ENCODE measurements at regions not wholly inside any gene's neighbourhood (a gene's known extent, or its start where the extent isn't known, plus 50 kb on each side); places are given as distances from the start of the nearest gene placed in this dataset.

DNA sequence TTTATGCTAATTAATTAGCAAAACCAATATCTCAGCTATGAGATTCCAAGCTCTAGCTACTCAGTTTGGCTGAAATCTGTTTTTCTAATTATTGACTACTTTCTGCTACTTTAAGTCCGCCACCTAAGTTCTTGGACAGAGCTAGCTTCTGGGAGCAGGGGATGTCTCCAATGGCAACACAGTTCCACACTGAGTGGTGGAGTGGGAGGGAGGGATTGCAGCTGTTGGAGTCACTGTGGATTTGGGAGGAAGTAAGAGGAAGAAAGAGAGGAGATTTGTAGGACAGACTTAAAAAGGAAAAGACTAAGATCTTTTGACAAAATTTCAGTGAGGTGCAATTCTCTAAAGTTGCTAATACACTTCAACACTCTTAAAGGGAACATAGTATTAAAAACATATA, 450.8 kb downstream of the NFIB start:
- no peak overlapping the region for H3K4me3 ChIP-seq (ENCODE audit: low read depth in 1 of 3, low read length in 3 of 3)
- H3K4me1 ChIP-seq (ENCODE audit: control insufficient read depth in 3 of 3, insufficient read depth in 2 of 3, low read depth in 1 of 3, low read length in 2 of 3), result no peaks in the 10 kb centered on the region
- H3K27me3 ChIP-seq (ENCODE audit: control insufficient read depth in 3 of 3, insufficient read depth in 3 of 3, low read length in 3 of 3), result peaks cover 0 to 2% (median 0%) of the 10 kb centered on the region in 3 donors
- no peak for FAIRE-seq
- WGBS, 3 donors, result 54 to 80% (median 72%) methylated on average over 1 of the region's 1 CpG
- H3K9me3 ChIP-seq (ENCODE audit: control insufficient read depth in 2 of 2, insufficient read depth in 1 of 2, low read depth in 1 of 2, low read length in 1 of 2), result no peaks in the 10 kb centered on the region
- peak in 1 of 2 donors; percentile 14 for DNase-seq
- peak overlapping the region in 1 of 3 donors; percentile 34 for H3K27ac ChIP-seq (ENCODE audit: low read depth in 1 of 3, low read length in 2 of 3)
- no peaks in the 10 kb centered on the region for H3K36me3 ChIP-seq (ENCODE audit: control insufficient read depth in 3 of 3, insufficient read depth in 2 of 3, low read depth in 1 of 3, low read length in 3 of 3)

DNA sequence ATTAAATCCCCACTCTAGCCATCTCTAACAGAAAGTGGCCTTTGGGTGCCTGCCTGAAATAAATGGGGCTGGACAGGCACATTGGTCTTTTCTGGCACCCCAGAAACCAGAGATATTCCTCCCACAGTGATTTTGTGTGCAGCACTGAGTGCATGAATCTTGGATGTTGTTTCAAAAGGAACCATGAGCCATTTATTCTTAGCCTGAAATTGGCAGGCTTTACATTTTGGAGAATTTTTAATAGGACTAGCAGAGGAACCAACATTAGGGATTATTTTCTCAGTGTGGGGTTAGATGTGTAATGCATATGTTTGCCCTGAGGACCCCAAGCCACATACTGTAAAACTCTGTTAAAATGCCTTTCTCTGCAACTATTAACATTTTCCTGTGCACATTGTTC, 451.3 kb downstream of the NFIB start:
- H3K4me3 ChIP-seq (ENCODE audit: low read depth in 1 of 3, low read length in 3 of 3), result no peak overlapping the region
- no peaks in the 10 kb centered on the region for H3K9me3 ChIP-seq (ENCODE audit: control insufficient read depth in 2 of 2, insufficient read depth in 1 of 2, low read depth in 1 of 2, low read length in 1 of 2)
- H3K4me1 ChIP-seq (ENCODE audit: control insufficient read depth in 3 of 3, insufficient read depth in 2 of 3, low read depth in 1 of 3, low read length in 2 of 3), result no peaks in the 10 kb centered on the region
- no peaks in the 10 kb centered on the region for H3K36me3 ChIP-seq (ENCODE audit: control insufficient read depth in 3 of 3, insufficient read depth in 2 of 3, low read depth in 1 of 3, low read length in 3 of 3)
- FAIRE-seq, result no peak
- DNase-seq, result no peak
- peaks cover 0 to 2% (median 0%) of the 10 kb centered on the region in 3 donors for H3K27me3 ChIP-seq (ENCODE audit: control insufficient read depth in 3 of 3, insufficient read depth in 3 of 3, low read length in 3 of 3)
- H3K27ac ChIP-seq (ENCODE audit: low read depth in 1 of 3, low read length in 2 of 3), result peak overlapping the region in 1 of 3 donors; percentile 34

DNA sequence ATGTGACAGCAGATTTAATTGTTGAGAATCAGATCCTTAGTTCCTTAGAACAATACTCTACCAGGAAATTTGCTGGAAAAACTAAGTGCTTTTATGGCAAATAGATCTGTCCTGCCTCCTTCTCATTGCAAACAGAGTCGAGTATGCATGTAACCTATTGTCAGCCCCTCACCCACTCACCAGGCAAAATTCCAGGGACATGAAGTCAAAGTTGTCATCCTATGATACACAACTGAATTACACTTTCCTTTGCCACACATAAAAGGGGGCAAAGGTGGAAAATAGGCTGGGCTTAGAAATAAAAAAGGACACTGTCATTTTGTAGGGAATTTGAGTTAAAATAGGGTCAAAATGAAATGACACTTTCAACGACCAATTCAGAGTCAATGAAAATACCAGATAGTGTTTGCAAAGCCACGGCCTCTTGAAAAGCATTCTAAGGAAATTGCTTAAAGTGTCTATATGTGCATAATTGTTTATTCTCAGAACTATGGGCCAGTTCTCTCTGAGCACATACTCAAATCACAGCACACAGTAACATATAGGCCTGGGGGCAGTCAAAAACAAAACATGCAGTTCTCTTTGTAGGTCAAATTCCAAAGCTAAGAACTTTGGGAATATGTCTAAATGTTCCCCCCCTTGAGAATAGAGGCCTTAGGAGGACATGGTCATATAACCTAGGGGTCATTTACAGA, 452.8 kb downstream of the NFIB start:
- DNase-seq, result no peak
- H3K27me3 ChIP-seq (ENCODE audit: control insufficient read depth in 3 of 3, insufficient read depth in 3 of 3, low read length in 3 of 3), result peaks cover 0 to 2% (median 0%) of the 10 kb centered on the region in 3 donors
- no peak for FAIRE-seq
- no peaks in the 10 kb centered on the region for H3K9me3 ChIP-seq (ENCODE audit: control insufficient read depth in 2 of 2, insufficient read depth in 1 of 2, low read depth in 1 of 2, low read length in 1 of 2)
- H3K36me3 ChIP-seq (ENCODE audit: control insufficient read depth in 3 of 3, insufficient read depth in 2 of 3, low read depth in 1 of 3, low read length in 3 of 3), result no peaks in the 10 kb centered on the region
- 50 to 67% (median 53%) methylated on average over 3 of the region's 3 CpGs for WGBS, 3 donors
- no peak overlapping the region for H3K27ac ChIP-seq (ENCODE audit: low read depth in 1 of 3, low read length in 2 of 3)
- H3K4me3 ChIP-seq (ENCODE audit: low read depth in 1 of 3, low read length in 3 of 3), result no peak overlapping the region
- H3K4me1 ChIP-seq (ENCODE audit: control insufficient read depth in 3 of 3, insufficient read depth in 2 of 3, low read depth in 1 of 3, low read length in 2 of 3), result no peaks in the 10 kb centered on the region

DNA sequence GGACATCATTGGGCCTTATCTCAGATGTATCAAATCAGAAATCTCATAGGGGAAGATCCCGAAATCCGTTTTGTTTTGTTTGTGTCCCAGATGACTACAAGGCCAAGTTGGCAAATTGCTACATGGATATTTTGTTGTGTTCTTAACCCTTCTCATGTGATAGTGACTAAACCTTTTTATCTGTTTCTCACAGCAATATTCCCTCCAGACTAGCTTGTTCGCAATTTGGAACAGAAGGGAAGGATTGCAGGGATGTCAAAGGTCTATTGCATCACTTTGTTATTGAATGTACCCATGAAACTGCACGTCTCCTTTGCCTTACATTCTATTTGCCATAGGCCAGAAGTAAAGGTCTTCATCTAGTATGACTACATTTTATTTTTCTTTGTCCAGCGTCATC, 453.9 kb downstream of the NFIB start:
- H3K36me3 ChIP-seq (ENCODE audit: control insufficient read depth in 3 of 3, insufficient read depth in 2 of 3, low read depth in 1 of 3, low read length in 3 of 3), result no peaks in the 10 kb centered on the region
- no peak for FAIRE-seq
- no peaks in the 10 kb centered on the region for H3K9me3 ChIP-seq (ENCODE audit: control insufficient read depth in 2 of 2, insufficient read depth in 1 of 2, low read depth in 1 of 2, low read length in 1 of 2)
- no peak for DNase-seq
- H3K27me3 ChIP-seq (ENCODE audit: control insufficient read depth in 3 of 3, insufficient read depth in 3 of 3, low read length in 3 of 3), result peaks cover 0 to 2% (median 0%) of the 10 kb centered on the region in 3 donors
- H3K4me1 ChIP-seq (ENCODE audit: control insufficient read depth in 3 of 3, insufficient read depth in 2 of 3, low read depth in 1 of 3, low read length in 2 of 3), result no peaks in the 10 kb centered on the region
- H3K27ac ChIP-seq (ENCODE audit: low read depth in 1 of 3, low read length in 2 of 3), result no peak overlapping the region
- WGBS, 3 donors, result 79 to 87% (median 84%) methylated on average over 5 of the region's 5 CpGs
- no peak overlapping the region for H3K4me3 ChIP-seq (ENCODE audit: low read depth in 1 of 3, low read length in 3 of 3)

GRCh38 chr9:13857521-13857920, 456.4 kb downstream of the NFIB start:
- H3K27me3 ChIP-seq (ENCODE audit: control insufficient read depth in 3 of 3, insufficient read depth in 3 of 3, low read length in 3 of 3), result peaks cover 0 to 2% (median 0%) of the 10 kb centered on the region in 3 donors
- H3K27ac ChIP-seq (ENCODE audit: low read depth in 1 of 3, low read length in 2 of 3), result no peak overlapping the region
- no peaks in the 10 kb centered on the region for H3K9me3 ChIP-seq (ENCODE audit: control insufficient read depth in 2 of 2, insufficient read depth in 1 of 2, low read depth in 1 of 2, low read length in 1 of 2)
- FAIRE-seq (no peak), DNase-seq (no peak)
- H3K4me3 ChIP-seq (ENCODE audit: low read depth in 1 of 3, low read length in 3 of 3), result no peak overlapping the region
- no peaks in the 10 kb centered on the region for H3K4me1 ChIP-seq (ENCODE audit: control insufficient read depth in 3 of 3, insufficient read depth in 2 of 3, low read depth in 1 of 3, low read length in 2 of 3)
- H3K36me3 ChIP-seq (ENCODE audit: control insufficient read depth in 3 of 3, insufficient read depth in 2 of 3, low read depth in 1 of 3, low read length in 3 of 3), result no peaks in the 10 kb centered on the region

GRCh38 chr9:13847270-13847669, 466.7 kb downstream of the NFIB start:
- 69 to 72% (median 71%) methylated on average over 2 of the region's 2 CpGs for WGBS, 3 donors
- FAIRE-seq (no peak), DNase-seq (no peak)

DNA sequence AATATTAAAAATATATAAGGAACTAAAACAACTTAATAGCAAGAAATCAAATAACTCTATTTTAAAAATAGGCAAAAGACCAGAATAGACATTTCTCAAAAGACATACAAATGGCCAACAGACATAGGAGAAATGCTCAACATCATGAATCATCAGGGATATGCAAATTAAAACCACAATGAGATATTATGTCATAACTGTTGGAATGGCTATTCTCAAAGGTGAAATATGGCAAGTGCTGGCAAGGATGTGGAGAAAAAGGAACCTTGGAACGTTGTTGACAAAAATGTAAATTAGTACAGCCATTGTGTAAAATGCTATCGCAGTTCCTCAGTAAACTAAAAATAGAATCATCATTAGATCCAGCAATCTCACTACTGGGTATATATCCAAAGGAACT, 468.5 kb downstream of the NFIB start:
- no peak for DNase-seq
- no peaks in the 10 kb centered on the region for H3K27me3 ChIP-seq (ENCODE audit: control insufficient read depth in 3 of 3, insufficient read depth in 3 of 3, low read length in 3 of 3)
- H3K36me3 ChIP-seq (ENCODE audit: control insufficient read depth in 3 of 3, insufficient read depth in 2 of 3, low read depth in 1 of 3, low read length in 3 of 3), result no peaks in the 10 kb centered on the region
- H3K4me3 ChIP-seq (ENCODE audit: low read depth in 1 of 3, low read length in 3 of 3), result no peak overlapping the region
- H3K9me3 ChIP-seq (ENCODE audit: control insufficient read depth in 2 of 2, insufficient read depth in 1 of 2, low read depth in 1 of 2, low read length in 1 of 2), result no peaks in the 10 kb centered on the region
- WGBS, 3 donors, result 77 to 81% (median 79%) methylated on average over 2 of the region's 2 CpGs
- FAIRE-seq, result no peak
- no peak overlapping the region for H3K27ac ChIP-seq (ENCODE audit: low read depth in 1 of 3, low read length in 2 of 3)
- no peaks in the 10 kb centered on the region for H3K4me1 ChIP-seq (ENCODE audit: control insufficient read depth in 3 of 3, insufficient read depth in 2 of 3, low read depth in 1 of 3, low read length in 2 of 3)

More at GRCh38 chr9:13847270-13847669, 466.7 kb downstream of the NFIB start:
- no peaks in the 10 kb centered on the region for H3K9me3 ChIP-seq (ENCODE audit: control insufficient read depth in 2 of 2, insufficient read depth in 1 of 2, low read depth in 1 of 2, low read length in 1 of 2)
- H3K4me3 ChIP-seq (ENCODE audit: low read depth in 1 of 3, low read length in 3 of 3), result no peak overlapping the region
- no peaks in the 10 kb centered on the region for H3K36me3 ChIP-seq (ENCODE audit: control insufficient read depth in 3 of 3, insufficient read depth in 2 of 3, low read depth in 1 of 3, low read length in 3 of 3)
- H3K27ac ChIP-seq (ENCODE audit: low read depth in 1 of 3, low read length in 2 of 3), result no peak overlapping the region
- no peaks in the 10 kb centered on the region for H3K27me3 ChIP-seq (ENCODE audit: control insufficient read depth in 3 of 3, insufficient read depth in 3 of 3, low read length in 3 of 3)
- H3K4me1 ChIP-seq (ENCODE audit: control insufficient read depth in 3 of 3, insufficient read depth in 2 of 3, low read depth in 1 of 3, low read length in 2 of 3), result no peaks in the 10 kb centered on the region

GRCh38 chr9:13841746-13842462, 472.0 kb downstream of the NFIB start:
- Histone ChIP-seq H3K27ac (ENCODE audit: low read depth in 1 of 3, low read length in 2 of 3) (no peak overlapping the region), H3K27me3 (ENCODE audit: control insufficient read depth in 3 of 3, insufficient read depth in 3 of 3, low read length in 3 of 3) (no peaks in the 10 kb centered on the region), H3K36me3 (ENCODE audit: control insufficient read depth in 3 of 3, insufficient read depth in 2 of 3, low read depth in 1 of 3, low read length in 3 of 3) (no peaks in the 10 kb centered on the region), H3K4me3 (ENCODE audit: low read depth in 1 of 3, low read length in 3 of 3) (no peak overlapping the region), H3K4me1 (ENCODE audit: control insufficient read depth in 3 of 3, insufficient read depth in 2 of 3, low read depth in 1 of 3, low read length in 2 of 3) (no peaks in the 10 kb centered on the region), H3K9me3 (ENCODE audit: control insufficient read depth in 2 of 2, insufficient read depth in 1 of 2, low read depth in 1 of 2, low read length in 1 of 2) (no peaks in the 10 kb centered on the region)
- WGBS, 3 donors, result 53 to 62% (median 54%) methylated on average over 7 of the region's 7 CpGs
- FAIRE-seq, result no peak
- no peak for DNase-seq
